ENCODE measurements at regions not wholly inside any gene's neighbourhood (a gene's known extent, or its start where the extent isn't known, plus 50 kb on each side); places are given as distances from the start of the nearest gene placed in this dataset.

GRCh38 chr17:34443619-34444469, 80.8 kb upstream of the CCL1 start:
- 68% methylated on average over 12 of the region's 12 CpGs for WGBS (ENCODE audit: low lambda C conversion rate, missing lambda C conversion rate)

GRCh38 chr17:34442387-34443111, 79.5 kb upstream of the CCL1 start:
- no peaks in the 10 kb centered on the region for H4K20me1 ChIP-seq (ENCODE audit: insufficient read depth, poor library complexity, severe bottlenecking)
- 75% methylated on average over 10 of the region's 10 CpGs for WGBS (ENCODE audit: low lambda C conversion rate, missing lambda C conversion rate)
- H3K9me3 ChIP-seq (ENCODE audit: low read depth): no peaks in the 10 kb centered on the region
- H3K36me3 ChIP-seq (replicated peaks; ENCODE audit: insufficient read depth, low read depth): no peaks in the 10 kb centered on the region
- no peak overlapping the region for H2AFZ ChIP-seq
- H3K27ac ChIP-seq: no peak overlapping the region
- peaks cover 11% of the 10 kb centered on the region for H3K27me3 ChIP-seq
- DNase-seq (ENCODE audit: low spot score): no peak
- H3K79me2 ChIP-seq: no peaks in the 10 kb centered on the region
- no peak overlapping the region for H3K4me2 ChIP-seq
- TF ChIP-seq CTCF (IDR thresholded peaks at IDR 0.05; ENCODE audit: poor library complexity) (no peak), EZH2phosphoT487 (IDR thresholded peaks at IDR 0.05; ENCODE audit: low read depth, severe bottlenecking, unreplicated experiment) (no peak), EZH2 (IDR thresholded peaks at IDR 0.05; ENCODE audit: borderline replicate concordance) (no peak)
- H3K4me3 ChIP-seq: no peak overlapping the region
- H3K4me1 ChIP-seq (ENCODE audit: insufficient read depth): no peaks in the 10 kb centered on the region
- no peaks in the 10 kb centered on the region for H3K9me2 ChIP-seq (replicated peaks; ENCODE audit: insufficient read depth)

More at GRCh38 chr17:34443619-34444469, 80.8 kb upstream of the CCL1 start:
- no peaks in the 10 kb centered on the region for H3K4me1 ChIP-seq (ENCODE audit: insufficient read depth)
- H4K20me1 ChIP-seq (ENCODE audit: insufficient read depth, poor library complexity, severe bottlenecking): no peaks in the 10 kb centered on the region
- H3K9me3 ChIP-seq (ENCODE audit: low read depth): no peaks in the 10 kb centered on the region
- H3K27ac ChIP-seq: no peak overlapping the region
- no peak overlapping the region for H2AFZ ChIP-seq
- no peaks in the 10 kb centered on the region for H3K79me2 ChIP-seq
- H3K36me3 ChIP-seq (replicated peaks; ENCODE audit: insufficient read depth, low read depth): no peaks in the 10 kb centered on the region
- H3K9me2 ChIP-seq (replicated peaks; ENCODE audit: insufficient read depth): no peaks in the 10 kb centered on the region
- DNase-seq (ENCODE audit: low spot score): peak; percentile 25
- no peak overlapping the region for H3K4me3 ChIP-seq
- TF ChIP-seq CTCF (IDR thresholded peaks at IDR 0.05; ENCODE audit: poor library complexity) (peak; percentile 37), EZH2 (IDR thresholded peaks at IDR 0.05; ENCODE audit: borderline replicate concordance) (no peak)
- H3K4me2 ChIP-seq: no peak overlapping the region
- peaks cover 6% of the 10 kb centered on the region for H3K27me3 ChIP-seq

- H3K27me3 ChIP-seq: peaks cover 18% of the 10 kb centered on the region
- H3K4me2 ChIP-seq: no peak overlapping the region
- no peaks in the 10 kb centered on the region for H3K79me2 ChIP-seq
- TF ChIP-seq EZH2 (IDR thresholded peaks at IDR 0.05; ENCODE audit: borderline replicate concordance) (no peak), CTCF (IDR thresholded peaks at IDR 0.05; ENCODE audit: poor library complexity) (no peak), EZH2phosphoT487 (IDR thresholded peaks at IDR 0.05; ENCODE audit: low read depth, severe bottlenecking, unreplicated experiment) (no peak)
- no peak overlapping the region for H3K27ac ChIP-seq
- 78% methylated on average over 8 of the region's 8 CpGs for WGBS (ENCODE audit: low lambda C conversion rate, missing lambda C conversion rate)
- no peaks in the 10 kb centered on the region for H4K20me1 ChIP-seq (ENCODE audit: insufficient read depth, poor library complexity, severe bottlenecking)
- H3K9me3 ChIP-seq (ENCODE audit: low read depth): no peaks in the 10 kb centered on the region
- H3K4me1 ChIP-seq (ENCODE audit: insufficient read depth): no peaks in the 10 kb centered on the region
- no peak overlapping the region for H3K4me3 ChIP-seq
- no peaks in the 10 kb centered on the region for H3K9me2 ChIP-seq (replicated peaks; ENCODE audit: insufficient read depth)
- no peak overlapping the region for H2AFZ ChIP-seq
- H3K36me3 ChIP-seq (replicated peaks; ENCODE audit: insufficient read depth, low read depth): no peaks in the 10 kb centered on the region
- DNase-seq (ENCODE audit: low spot score): no peak
These were observed 74.2 kb upstream of the CCL1 start for GRCh38 chr17:34437188-34437587.
